ENCODE measurements at regions not wholly inside any gene's neighbourhood (a gene's known extent, or its start where the extent isn't known, plus 50 kb on each side); places are given as distances from the start of the nearest gene placed in this dataset.

GRCh38 chr4:137274404-137274803, 257.9 kb downstream of the PCDH18 start:
- TF ChIP-seq CTCF (IDR thresholded peaks at IDR 0.05; ENCODE audit: insufficient read depth, low read length): no peak
- no peak overlapping the region for H3K4me3 ChIP-seq (ENCODE audit: low read depth, low read length)
- peak; percentile 89 for DNase-seq (ENCODE audit: low read depth)

GRCh38 chr4:137267024-137267423, 265.3 kb downstream of the PCDH18 start:
- H3K4me3 ChIP-seq (ENCODE audit: low read depth, low read length): no peak overlapping the region
- DNase-seq (ENCODE audit: low read depth): peak; percentile 94
- TF ChIP-seq CTCF (IDR thresholded peaks at IDR 0.05; ENCODE audit: insufficient read depth, low read length): no peak

GRCh38 chr4:137266511-137266910, 265.8 kb downstream of the PCDH18 start:
- DNase-seq (ENCODE audit: low read depth): peak; percentile 73
- TF ChIP-seq CTCF (IDR thresholded peaks at IDR 0.05; ENCODE audit: insufficient read depth, low read length): no peak
- H3K4me3 ChIP-seq (ENCODE audit: low read depth, low read length): peak overlapping the region; percentile 11

GRCh38 chr4:137263206-137263605, 269.1 kb downstream of the PCDH18 start:
- TF ChIP-seq CTCF (IDR thresholded peaks at IDR 0.05; ENCODE audit: insufficient read depth, low read length): no peak
- no peak for DNase-seq (ENCODE audit: low read depth)

GRCh38 chr4:137253949-137254348, 278.3 kb downstream of the PCDH18 start:
- TF ChIP-seq CTCF (IDR thresholded peaks at IDR 0.05; ENCODE audit: insufficient read depth, low read length): no peak
- no peak overlapping the region for H3K4me3 ChIP-seq (ENCODE audit: low read depth, low read length)
- peak; percentile 54 for DNase-seq (ENCODE audit: low read depth)

More at GRCh38 chr4:137263206-137263605, 269.1 kb downstream of the PCDH18 start:
- no peak overlapping the region for H3K4me3 ChIP-seq (ENCODE audit: low read depth, low read length)

- TF ChIP-seq CTCF (IDR thresholded peaks at IDR 0.05; ENCODE audit: insufficient read depth, low read length): no peak
- no peak for DNase-seq (ENCODE audit: low read depth)
- no peak overlapping the region for H3K4me3 ChIP-seq (ENCODE audit: low read depth, low read length)
Measured at GRCh38 chr4:137249112-137249511, 283.2 kb downstream of the PCDH18 start.

- DNase-seq (ENCODE audit: low read depth): no peak
- H3K4me3 ChIP-seq (ENCODE audit: low read depth, low read length): no peak overlapping the region
- no peak for TF ChIP-seq CTCF (IDR thresholded peaks at IDR 0.05; ENCODE audit: insufficient read depth, low read length)
Measured at GRCh38 chr4:137238456-137239162, 293.7 kb downstream of the PCDH18 start.

Data from fibroblast of the aortic adventitia (primary cell).